CD4-positive, alpha-beta memory T cell (primary cell): ENCODE measurements at regions not wholly inside any gene's neighbourhood (a gene's known extent, or its start where the extent isn't known, plus 50 kb on each side); places are given as distances from the start of the nearest gene placed in this dataset.

Experiments
- CTCF ChIA-PET: fragments of 350-600 bp; sonication (Branson Sonifier 250); formaldehyde crosslinking; loops from one replicate; lab custom pipeline; 2021; ENCODE audit warnings: inconsistent platforms; ENCODE audit not compliant: partially characterized antibody; lab: Charles Lee
- POLR2A ChIA-PET: fragments of 350-600 bp; sonication (Branson Sonifier 250); formaldehyde crosslinking; loops from one replicate; lab custom pipeline; 2021; ENCODE audit not compliant: partially characterized antibody; lab: Charles Lee
- DNase-seq, 5 donors: peaks; one replicate each; pipeline versions ENCODE4 v3.0.0 to v3.0.0-alpha.2; 2020 to 2022; ENCODE audit warnings: mixed read lengths in 1 of 5
- H3K27ac ChIP-seq: one replicate; pipeline ENCODE4 v1.7.0; 2013; ENCODE audit warnings: low read depth, low read length
- H3K27me3 ChIP-seq: 2 replicates; pipeline ENCODE4 v1.7.0; 2013; ENCODE audit warnings: mild to moderate bottlenecking, low read length, moderate library complexity; ENCODE audit not compliant: insufficient read depth
- H3K36me3 ChIP-seq: 2 replicates; pipeline ENCODE4 v1.7.0; 2013; ENCODE audit warnings: mild to moderate bottlenecking, low read length, moderate library complexity; ENCODE audit not compliant: insufficient read depth
- H3K4me1 ChIP-seq: 2 replicates; pipeline ENCODE4 v1.7.0; 2013; ENCODE audit warnings: mild to moderate bottlenecking, low read length, moderate library complexity; ENCODE audit not compliant: insufficient read depth
- H3K4me3 ChIP-seq, 2 donors: one replicate each; pipeline ENCODE4 v1.7.0; 2013; ENCODE audit warnings: low read length in 2 of 2, mild to moderate bottlenecking in 1 of 2
- H3K9me3 ChIP-seq, 2 donors: one replicate each; pipeline ENCODE4 v1.7.0; 2013; ENCODE audit warnings: low read length in 2 of 2, control low read depth in 1 of 2; ENCODE audit not compliant: control insufficient read depth in 1 of 2
- H3K27ac Mint-ChIP-seq, 7 donors: one replicate each; pipeline ENCODE4 v1.8.0; 2020 to 2021; ENCODE audit warnings: mixed read lengths in 7 of 7, mild to moderate bottlenecking in 6 of 7, inconsistent platforms in 3 of 7, moderate library complexity in 3 of 7
- H3K27me3 Mint-ChIP-seq, 2 donors: one replicate each; pipeline ENCODE4 v1.8.0; 2020 to 2021; ENCODE audit warnings: mixed read lengths in 2 of 2
- H3K36me3 Mint-ChIP-seq, 2 donors: one replicate each; pipeline ENCODE4 v1.8.0; 2020 to 2021; ENCODE audit warnings: mixed read lengths in 2 of 2, inconsistent platforms in 1 of 2, mild to moderate bottlenecking in 1 of 2
- H3K4me1 Mint-ChIP-seq, 4 donors: one replicate each; pipeline ENCODE4 v1.8.0; 2020 to 2021; ENCODE audit warnings: mixed read lengths in 4 of 4, mild to moderate bottlenecking in 1 of 4
- H3K4me3 Mint-ChIP-seq, 8 donors: one replicate each; pipeline ENCODE4 v1.8.0; 2020 to 2021; ENCODE audit warnings: mixed read lengths in 8 of 8, mild to moderate bottlenecking in 7 of 8, moderate library complexity in 6 of 8, inconsistent platforms in 3 of 8
- H3K9me3 Mint-ChIP-seq, 8 donors: one replicate each; pipeline ENCODE4 v1.8.0; 2020 to 2021; ENCODE audit warnings: mixed read lengths in 8 of 8, mild to moderate bottlenecking in 5 of 8, inconsistent platforms in 3 of 8, moderate library complexity in 1 of 8
- intact Hi-C: fragments of 100-400 bp; cut with micrococcal nuclease; formaldehyde crosslinking; loops from one replicate; pipeline ENCODE4 v1.15.1; 2023

DNA sequence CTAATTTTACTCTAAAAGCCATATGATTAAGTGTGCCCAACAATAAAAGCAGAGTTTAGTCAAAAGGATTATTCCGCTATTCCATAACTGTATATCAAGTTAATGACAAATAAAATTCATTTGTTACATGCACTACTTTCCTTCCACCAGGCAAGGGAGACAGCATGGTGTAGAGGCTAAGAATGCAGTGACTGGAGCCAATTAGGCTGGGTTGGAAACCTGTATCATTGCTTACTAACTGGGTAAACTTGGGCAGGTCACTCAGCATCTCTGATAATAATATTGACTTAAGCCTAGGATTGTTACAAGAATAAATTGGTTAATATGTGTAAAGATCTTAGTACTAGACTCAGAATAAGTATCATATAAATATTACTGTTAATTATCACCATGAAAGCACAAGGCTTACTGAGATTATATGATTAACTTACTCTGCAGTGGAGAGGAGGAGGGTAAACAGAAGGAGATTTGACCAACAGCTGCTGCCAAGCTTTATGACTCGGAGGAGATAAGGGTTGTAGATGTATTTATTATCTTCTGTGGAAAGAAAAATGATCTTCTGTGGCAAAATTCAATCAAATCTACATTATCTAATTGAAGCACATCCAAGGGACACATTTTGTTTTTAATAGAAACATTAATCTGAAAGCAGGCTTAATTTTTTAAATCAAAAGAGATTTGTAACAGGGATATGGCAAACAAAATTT, 1459.9 kb downstream of the GRIK2 start:
- no peaks in the 10 kb centered on the region for H3K9me3 ChIP-seq
- no peak overlapping the region for H3K4me3 Mint-ChIP-seq

DNA sequence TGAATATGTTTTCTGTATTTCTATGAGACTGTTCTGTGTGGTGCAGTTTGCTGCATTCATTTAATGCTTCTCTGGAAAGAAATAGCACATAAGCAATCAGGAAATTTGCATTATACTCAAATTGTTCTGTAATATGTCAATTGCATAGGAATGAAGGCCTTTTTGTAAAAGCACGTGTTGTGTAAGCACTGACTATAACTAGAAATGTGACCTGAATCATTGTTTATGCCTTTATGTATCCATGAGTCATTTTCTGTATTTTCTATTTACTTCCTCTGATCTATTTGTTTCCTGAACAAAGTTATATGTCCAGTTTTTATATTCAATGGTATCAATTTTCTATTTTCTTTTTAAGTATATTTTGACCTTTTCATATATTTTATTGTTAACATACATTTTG, 1455.3 kb downstream of the GRIK2 start:
- no peak for DNase-seq
- Histone ChIP-seq H3K36me3 (no peaks in the 10 kb centered on the region), H3K27me3 (no peaks in the 10 kb centered on the region), H3K9me3 (no peaks in the 10 kb centered on the region), H3K4me1 (no peaks in the 10 kb centered on the region), H3K27ac (no peak overlapping the region), H3K4me3 (no peak overlapping the region)
- Mint-ChIP-seq H3K4me3 (no peak overlapping the region), H3K9me3 (peaks cover 0 to 4% (median 1%) of the 10 kb centered on the region in 8 donors), H3K36me3 (no peaks in the 10 kb centered on the region), H3K27me3 (no peaks in the 10 kb centered on the region), H3K27ac (no peak overlapping the region), H3K4me1 (peaks cover 0 to 3% (median 0%) of the 10 kb centered on the region in 4 donors)
- ChIA-PET POLR2A (no interaction called here), CTCF (no interaction called here)
- intact Hi-C loops = no loop called here

More for the DNA sequence above, 1459.9 kb downstream of the GRIK2 start:
- Histone ChIP-seq H3K27me3 (no peaks in the 10 kb centered on the region), H3K27ac (no peak overlapping the region), H3K4me1 (no peaks in the 10 kb centered on the region), H3K4me3 (no peak overlapping the region), H3K36me3 (no peaks in the 10 kb centered on the region)
- peaks cover 0 to 5% (median 0%) of the 10 kb centered on the region in 8 donors for H3K9me3 Mint-ChIP-seq
- intact Hi-C loops = no loop called here
- no peaks in the 10 kb centered on the region for H3K27me3 Mint-ChIP-seq
- peaks cover 0 to 3% (median 0%) of the 10 kb centered on the region in 4 donors for H3K4me1 Mint-ChIP-seq
- DNase-seq = no peak
- ChIA-PET POLR2A (no interaction called here), CTCF (no interaction called here)
- H3K36me3 Mint-ChIP-seq = no peaks in the 10 kb centered on the region
- H3K27ac Mint-ChIP-seq = no peak overlapping the region

DNA sequence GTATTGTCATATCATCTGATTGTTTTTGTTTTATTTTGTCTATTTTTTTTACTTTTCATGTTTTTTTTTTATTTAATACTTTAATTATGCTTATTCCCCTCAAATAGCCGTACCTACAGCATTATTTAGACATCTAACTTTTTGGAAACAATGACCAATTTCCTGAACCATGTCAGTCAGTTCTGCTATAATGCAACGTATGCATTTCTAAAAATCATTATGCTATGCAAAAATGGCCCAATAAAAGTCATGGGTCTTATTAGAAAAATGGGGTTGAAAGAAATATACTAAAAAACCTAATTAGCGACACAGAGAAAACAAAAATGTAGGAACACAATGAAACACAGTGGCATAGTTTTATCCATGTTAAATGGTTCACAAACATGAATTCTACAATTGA, 1454.7 kb downstream of the GRIK2 start:
- no peaks in the 10 kb centered on the region for H3K4me1 ChIP-seq
- intact Hi-C loops = no loop called here
- Mint-ChIP-seq H3K4me3 (no peak overlapping the region), H3K27me3 (no peaks in the 10 kb centered on the region), H3K36me3 (no peaks in the 10 kb centered on the region), H3K27ac (no peak overlapping the region), H3K4me1 (peaks cover 0 to 3% (median 0%) of the 10 kb centered on the region in 4 donors), H3K9me3 (peaks cover 0 to 4% (median 1%) of the 10 kb centered on the region in 8 donors)
- DNase-seq = no peak
- no peaks in the 10 kb centered on the region for H3K9me3 ChIP-seq
- H3K4me3 ChIP-seq = no peak overlapping the region
- ChIA-PET CTCF (no interaction called here), POLR2A (no interaction called here)
- no peak overlapping the region for H3K27ac ChIP-seq
- H3K27me3 ChIP-seq = no peaks in the 10 kb centered on the region
- H3K36me3 ChIP-seq = no peaks in the 10 kb centered on the region

DNA sequence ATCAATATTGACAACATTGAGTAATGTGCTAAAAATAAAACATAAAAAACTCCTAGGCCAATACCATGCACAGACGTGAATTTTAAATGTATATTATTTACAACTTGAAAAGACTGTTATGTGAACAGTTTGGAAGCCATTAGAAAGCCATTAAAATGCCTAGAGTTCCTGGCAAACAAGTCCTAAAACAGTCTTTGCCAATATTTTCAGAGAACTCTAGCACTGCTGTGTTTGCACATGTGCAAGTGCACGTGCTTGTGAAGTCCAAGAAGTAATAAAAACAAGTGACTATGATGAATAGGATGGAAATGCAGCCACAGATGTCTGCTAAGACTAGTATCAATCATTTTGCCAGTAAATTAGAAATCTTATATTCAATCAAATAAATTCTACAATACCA, 1447.6 kb downstream of the GRIK2 start:
- Mint-ChIP-seq H3K9me3 (peaks cover 0 to 10% (median 0%) of the 10 kb centered on the region in 8 donors), H3K4me1 (no peaks in the 10 kb centered on the region), H3K36me3 (no peaks in the 10 kb centered on the region), H3K27ac (no peak overlapping the region), H3K4me3 (no peak overlapping the region), H3K27me3 (no peaks in the 10 kb centered on the region)
- H3K27ac ChIP-seq = no peak overlapping the region
- no peaks in the 10 kb centered on the region for H3K4me1 ChIP-seq
- no peak for DNase-seq
- ChIA-PET POLR2A (no interaction called here), CTCF (no interaction called here)
- H3K9me3 ChIP-seq = no peaks in the 10 kb centered on the region
- no peaks in the 10 kb centered on the region for H3K36me3 ChIP-seq
- no peak overlapping the region for H3K4me3 ChIP-seq
- H3K27me3 ChIP-seq = no peaks in the 10 kb centered on the region
- intact Hi-C loops = no loop called here

DNA sequence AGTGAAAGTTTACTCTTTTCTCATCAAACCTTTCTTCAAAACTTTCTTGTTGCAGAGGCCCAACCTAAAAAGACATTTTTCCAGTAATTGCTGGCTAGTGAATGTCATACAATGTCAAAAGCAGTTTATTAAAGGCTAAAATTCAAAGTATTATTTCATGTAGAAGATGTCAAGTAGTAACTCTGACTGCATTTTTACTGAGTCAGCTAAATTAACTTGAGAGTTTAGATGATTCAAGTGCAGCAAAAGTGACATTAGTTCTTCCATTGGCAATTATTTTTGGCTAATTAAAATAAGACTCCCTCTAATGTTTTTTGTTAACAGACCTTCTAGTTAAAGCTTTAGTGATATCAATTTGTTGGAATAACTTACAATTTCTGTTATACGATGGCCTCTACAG, 1438.5 kb downstream of the GRIK2 start:
- intact Hi-C loops = no loop called here

DNA sequence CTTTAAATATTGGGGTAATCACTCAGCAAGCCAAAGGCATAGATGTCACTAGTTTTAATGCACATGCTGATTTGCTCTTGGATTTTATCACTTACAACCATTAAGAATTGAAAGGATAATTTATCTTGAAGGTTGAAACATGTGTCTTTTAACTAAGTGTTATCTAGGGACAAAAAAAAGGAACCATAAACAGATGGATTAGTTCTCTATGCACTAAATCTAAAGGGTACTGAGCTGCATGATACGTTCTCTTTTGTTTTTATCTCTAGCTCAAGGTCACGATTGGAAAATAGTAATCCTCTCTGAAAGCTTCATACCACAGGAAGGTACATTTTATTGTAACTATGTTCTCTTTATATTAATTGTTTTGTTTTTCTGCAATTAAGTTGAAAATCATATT, 1426.6 kb downstream of the GRIK2 start:
- Mint-ChIP-seq H3K4me3 (no peak overlapping the region), H3K27me3 (no peaks in the 10 kb centered on the region), H3K36me3 (no peaks in the 10 kb centered on the region), H3K4me1 (no peaks in the 10 kb centered on the region), H3K27ac (no peak overlapping the region), H3K9me3 (peaks cover 0 to 4% (median 0%) of the 10 kb centered on the region in 8 donors)
- intact Hi-C loops = no loop called here
- DNase-seq = no peak
- Histone ChIP-seq H3K4me3 (no peak overlapping the region), H3K27ac (no peak overlapping the region), H3K27me3 (no peaks in the 10 kb centered on the region), H3K9me3 (no peaks in the 10 kb centered on the region), H3K4me1 (no peaks in the 10 kb centered on the region), H3K36me3 (no peaks in the 10 kb centered on the region)
- ChIA-PET CTCF (no interaction called here), POLR2A (no interaction called here)

More for the DNA sequence above, 1438.5 kb downstream of the GRIK2 start:
- no peaks in the 10 kb centered on the region for H3K4me1 ChIP-seq
- peaks cover 0 to 6% (median 4%) of the 10 kb centered on the region in 8 donors for H3K9me3 Mint-ChIP-seq
- H3K4me1 Mint-ChIP-seq = no peaks in the 10 kb centered on the region
- no peak for DNase-seq
- CTCF ChIA-PET = no interaction called here
- H3K9me3 ChIP-seq = no peaks in the 10 kb centered on the region
- POLR2A ChIA-PET = no interaction called here
- H3K27ac Mint-ChIP-seq = no peak overlapping the region
- H3K4me3 Mint-ChIP-seq = no peak overlapping the region
- no peaks in the 10 kb centered on the region for H3K27me3 ChIP-seq
- H3K36me3 Mint-ChIP-seq = no peaks in the 10 kb centered on the region
- H3K36me3 ChIP-seq = no peaks in the 10 kb centered on the region
- no peaks in the 10 kb centered on the region for H3K27me3 Mint-ChIP-seq
- no peak overlapping the region for H3K4me3 ChIP-seq
- no peak overlapping the region for H3K27ac ChIP-seq

DNA sequence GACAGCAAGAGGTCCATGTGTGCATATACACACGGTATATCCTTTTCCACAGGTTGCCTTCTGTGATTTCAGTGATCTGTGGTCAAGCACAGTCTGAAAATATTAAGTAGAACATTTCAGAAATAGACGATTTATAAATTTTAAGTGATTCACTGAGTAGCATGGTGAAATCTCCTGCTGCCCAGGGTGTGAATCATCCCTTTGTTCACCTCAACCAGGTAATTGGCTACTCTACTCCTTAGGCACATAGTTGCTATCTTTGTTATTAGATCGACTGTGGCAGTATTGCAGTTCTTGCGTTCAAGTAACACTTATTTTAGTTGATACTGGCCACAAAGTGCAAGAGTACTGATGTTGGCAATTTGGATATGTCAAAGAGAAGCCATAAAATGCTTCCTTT, 1421.7 kb downstream of the GRIK2 start:
- ChIA-PET CTCF (no interaction called here), POLR2A (no interaction called here)
- H3K27me3 Mint-ChIP-seq = no peaks in the 10 kb centered on the region
- H3K4me3 Mint-ChIP-seq = no peak overlapping the region
- DNase-seq = no peak
- H3K4me3 ChIP-seq = no peak overlapping the region
- no peaks in the 10 kb centered on the region for H3K4me1 ChIP-seq
- H3K4me1 Mint-ChIP-seq = no peaks in the 10 kb centered on the region
- H3K36me3 ChIP-seq = no peaks in the 10 kb centered on the region
- no peaks in the 10 kb centered on the region for H3K36me3 Mint-ChIP-seq
- intact Hi-C loops = no loop called here
- no peak overlapping the region for H3K27ac ChIP-seq
- H3K9me3 Mint-ChIP-seq = peaks cover 0 to 5% (median under 1%) of the 10 kb centered on the region in 8 donors
- no peaks in the 10 kb centered on the region for H3K9me3 ChIP-seq
- H3K27me3 ChIP-seq = no peaks in the 10 kb centered on the region
- H3K27ac Mint-ChIP-seq = no peak overlapping the region
